GM18867 (cell line): ENCODE measurements at regions not wholly inside any gene's neighbourhood (a gene's known extent, or its start where the extent isn't known, plus 50 kb on each side); places are given as distances from the start of the nearest gene placed in this dataset.
"Not testable (repeated sequence)": the region's sequence is repeated elsewhere in the genome, so short reads cannot be mapped to it uniquely, and the experiment has no call there.

Source experiments
- ATAC-seq: cut with Tn5 transposase; IDR thresholded peaks from one replicate; pipeline ENCODE4 v1.9.1; 2021; ENCODE audit warnings: mild to moderate bottlenecking, moderate library complexity; ENCODE audit not compliant: unreplicated experiment

DNA sequence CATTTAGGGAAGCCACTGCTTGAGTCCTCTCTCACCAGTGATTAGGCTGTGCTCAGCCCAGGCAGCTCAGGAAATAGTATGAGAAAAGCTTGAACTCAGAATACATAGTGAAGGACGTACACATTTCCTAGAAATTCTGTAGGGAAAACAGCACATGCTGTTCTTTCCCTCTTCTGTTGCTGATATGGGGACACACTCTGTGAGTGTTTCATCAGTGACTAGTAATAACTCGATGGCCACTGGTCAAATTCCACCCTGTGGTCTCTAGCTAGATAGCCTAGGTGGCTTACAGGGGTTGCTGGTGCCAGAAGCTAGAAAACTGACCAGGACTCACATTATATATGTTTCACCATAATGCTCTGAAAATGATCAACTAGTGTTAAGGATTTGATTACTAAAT, 259.8 kb upstream of the SOX4 start:
- no peak for ATAC-seq

DNA sequence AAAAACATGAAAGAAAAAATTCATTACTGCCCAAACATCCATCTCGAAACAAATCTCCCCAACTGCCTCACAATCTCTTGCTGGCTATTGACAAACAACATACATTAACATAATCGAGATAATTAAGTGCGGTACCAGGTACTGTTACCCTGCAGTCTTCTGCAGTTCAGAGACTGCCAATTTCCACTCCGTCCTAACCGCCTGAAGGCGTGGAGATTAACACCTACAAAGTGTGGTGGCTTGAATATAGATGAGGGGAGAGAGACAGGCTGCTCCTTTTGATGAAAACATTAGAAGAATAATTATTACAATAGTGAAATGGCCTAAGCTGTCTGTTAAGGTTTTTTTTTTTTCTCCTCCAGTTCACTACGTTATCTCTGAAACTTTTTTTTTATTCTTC, 258.9 kb upstream of the SOX4 start:
- ATAC-seq: no peak

DNA sequence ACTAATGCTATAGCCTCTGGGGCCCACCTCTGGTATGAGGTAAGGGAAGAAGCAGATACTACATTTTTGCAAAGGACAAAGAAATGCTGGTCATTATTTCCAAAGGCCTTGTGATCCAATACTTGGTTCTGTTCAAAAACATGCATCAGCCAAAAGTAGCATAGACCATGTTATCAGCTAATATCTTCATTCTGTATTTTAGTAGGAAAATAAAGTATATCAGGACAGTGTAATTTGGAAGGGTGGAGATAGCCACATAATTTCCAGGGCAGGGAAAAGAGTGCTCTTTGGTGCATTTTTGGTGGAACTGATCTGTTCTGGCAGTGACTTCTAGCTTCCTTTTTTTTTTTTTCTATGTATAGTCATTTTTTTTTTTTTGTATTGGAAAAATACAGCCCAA, 258.0 kb upstream of the SOX4 start:
- no peak for ATAC-seq

DNA sequence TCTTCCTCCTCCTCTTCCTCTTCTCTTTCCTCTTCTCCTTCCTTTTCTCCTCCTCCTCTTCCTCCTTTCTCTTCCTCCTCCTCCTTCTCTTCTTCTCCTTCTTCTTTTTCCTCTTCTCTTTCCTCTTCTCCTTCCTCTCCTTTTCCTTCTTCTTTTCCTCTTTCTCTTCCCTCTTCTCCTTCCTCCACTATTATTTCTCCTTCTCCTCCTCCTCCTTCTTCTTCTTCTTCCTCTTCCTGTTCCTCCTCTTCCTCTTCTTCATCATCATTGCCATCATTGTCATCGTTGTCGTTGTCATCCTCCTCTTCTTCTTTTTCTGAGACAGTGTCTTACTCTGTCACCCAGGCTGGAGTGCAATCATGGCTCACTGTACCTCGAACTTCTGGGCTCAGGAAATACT, 256.3 kb upstream of the SOX4 start:
- ATAC-seq: no peak

DNA sequence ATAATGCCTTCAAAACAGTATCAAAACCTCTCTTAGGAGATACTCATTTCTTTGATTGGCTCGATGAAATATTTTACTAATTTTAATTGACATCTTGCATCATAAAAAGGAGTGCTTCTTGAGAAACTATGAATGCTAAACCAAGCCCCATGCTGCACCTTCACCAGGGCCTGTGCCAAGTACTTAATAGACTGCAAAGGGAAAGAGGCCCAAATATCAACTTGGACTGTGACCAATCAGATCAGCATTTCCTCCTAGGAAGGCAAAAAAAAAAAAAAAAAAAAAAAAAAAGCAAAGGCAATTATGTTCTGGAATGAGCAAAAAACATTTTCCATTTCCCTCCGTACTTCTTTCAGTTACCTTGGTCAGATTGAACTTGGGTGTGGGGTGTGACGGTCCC, 253.0 kb upstream of the SOX4 start:
- ATAC-seq: no peak

DNA sequence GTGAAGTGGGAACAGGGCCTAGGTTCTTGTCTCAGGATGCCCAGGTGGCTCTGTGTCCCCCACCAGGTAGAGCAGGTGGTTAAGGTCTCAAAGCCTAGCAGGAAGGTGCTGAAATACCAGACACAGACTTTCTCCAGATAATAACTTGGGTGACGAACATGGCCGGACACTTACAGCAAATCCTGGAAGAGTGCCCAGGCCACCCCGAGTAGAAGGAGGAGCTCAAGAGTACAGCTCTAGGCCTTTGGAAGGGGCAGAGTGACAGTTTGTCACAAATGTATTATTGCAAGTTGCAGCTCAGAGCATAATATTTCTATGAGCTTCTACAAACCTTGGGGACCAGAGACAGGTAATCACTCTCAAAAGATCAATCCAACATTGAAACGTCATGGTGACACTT, 251.6 kb upstream of the SOX4 start:
- no peak for ATAC-seq

DNA sequence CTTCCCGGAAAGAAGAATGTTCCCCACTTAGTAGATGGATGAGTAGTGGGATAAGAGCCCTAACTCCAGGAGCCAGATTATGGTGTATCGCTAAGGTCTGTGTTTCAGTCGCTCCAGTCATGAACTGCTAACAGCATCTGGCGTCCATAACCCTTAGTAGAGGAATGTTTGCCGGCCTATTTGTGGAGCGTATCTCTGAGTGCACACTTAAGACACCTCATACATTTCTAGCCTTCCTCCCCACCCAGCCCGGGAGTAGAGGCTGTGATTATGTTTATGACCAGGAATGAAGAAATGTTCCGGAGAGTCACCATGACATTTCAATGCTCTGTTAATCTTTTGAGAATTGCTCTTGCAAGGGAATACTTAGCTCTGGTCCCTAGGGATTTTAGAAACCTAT, 251.1 kb upstream of the SOX4 start:
- no peak for ATAC-seq

DNA sequence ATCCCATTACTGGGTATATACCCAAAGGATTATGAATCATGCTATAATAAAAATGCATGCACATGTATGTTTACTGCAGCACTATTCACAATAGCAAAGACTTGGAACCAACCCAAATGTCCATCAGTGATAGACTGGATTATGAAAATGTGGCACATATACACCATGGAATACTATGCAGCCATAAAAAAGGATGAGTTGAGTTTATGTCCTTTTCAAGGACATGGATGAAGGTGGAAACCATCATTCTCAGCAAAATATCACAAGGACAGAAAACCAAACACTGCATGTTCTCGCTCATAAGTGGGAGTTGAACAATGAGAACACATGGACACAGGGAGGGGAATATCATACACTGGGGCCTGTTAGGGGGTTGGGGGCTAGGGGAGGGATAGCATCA, 247.8 kb upstream of the SOX4 start:
- ATAC-seq: not testable (repeated sequence)

DNA sequence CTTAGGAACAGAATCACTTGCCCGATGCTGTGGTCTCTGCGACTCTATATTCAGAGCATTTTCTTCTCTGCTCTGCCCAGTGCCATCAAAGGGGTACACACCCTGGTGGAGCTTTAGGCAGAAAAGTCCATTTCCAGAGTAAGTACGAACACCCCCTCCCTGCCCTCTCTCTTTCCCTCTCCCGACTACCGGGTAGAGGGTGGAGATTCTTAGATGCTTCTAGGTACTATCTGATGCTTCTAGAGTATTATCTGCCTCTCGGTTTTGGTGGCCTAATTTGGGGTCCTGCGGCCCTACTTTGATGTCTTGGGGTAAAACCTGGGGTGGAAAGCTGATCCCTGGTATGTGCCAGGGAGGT, 245.4 kb upstream of the SOX4 start:
- no peak for ATAC-seq

DNA sequence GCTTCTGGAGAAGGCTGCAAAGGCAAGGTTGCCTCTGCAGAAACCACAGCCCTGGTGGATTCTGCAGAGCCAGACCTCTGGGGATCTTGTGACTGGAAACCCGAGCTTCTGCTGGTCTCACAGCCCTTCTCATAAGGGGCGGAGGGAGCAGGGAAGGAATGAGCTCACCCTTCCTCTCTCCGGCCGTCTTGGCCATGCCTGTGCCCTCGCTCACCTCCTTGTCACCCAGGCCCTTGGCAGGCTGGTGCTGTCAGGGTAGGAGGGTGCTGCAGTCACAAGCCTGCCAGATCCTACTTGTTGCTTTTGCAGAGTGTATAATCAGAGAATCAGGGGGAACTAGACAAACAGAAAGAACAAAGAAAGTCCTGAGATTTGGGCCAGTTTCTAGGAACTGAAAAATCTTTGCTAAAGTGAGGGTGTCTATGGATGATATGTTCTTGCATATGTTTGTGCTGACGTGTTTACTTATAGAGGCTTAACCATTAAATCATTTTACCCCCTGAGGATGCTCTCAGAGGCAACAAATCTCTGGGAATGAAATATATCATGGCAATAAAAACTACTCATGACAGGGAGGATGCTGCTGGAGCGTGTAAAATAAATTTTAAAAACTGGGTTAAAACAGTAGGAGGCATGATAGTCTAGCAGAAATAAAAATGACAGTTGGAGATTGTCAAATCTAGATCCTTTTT, 244.9 kb upstream of the SOX4 start:
- no peak for ATAC-seq

DNA sequence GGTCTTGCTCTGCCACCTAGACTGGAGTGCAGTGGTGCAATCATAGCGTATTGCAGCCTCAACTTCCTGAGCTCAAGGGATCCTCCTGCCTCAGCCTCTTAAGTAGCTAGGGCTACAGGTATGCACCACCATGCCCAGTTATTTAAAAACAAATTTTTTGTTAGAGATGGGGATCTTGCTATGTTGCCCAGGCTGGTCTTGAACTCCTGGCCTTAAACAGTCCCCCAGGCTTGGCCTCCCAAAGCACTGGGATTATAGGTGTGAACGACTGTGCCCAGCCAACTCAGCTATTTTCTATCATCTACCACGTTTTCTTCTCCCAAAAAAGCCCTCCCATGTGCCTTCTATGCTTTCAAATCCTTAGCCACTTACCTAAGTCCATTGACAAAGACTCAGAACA, 243.7 kb upstream of the SOX4 start:
- ATAC-seq: no peak

DNA sequence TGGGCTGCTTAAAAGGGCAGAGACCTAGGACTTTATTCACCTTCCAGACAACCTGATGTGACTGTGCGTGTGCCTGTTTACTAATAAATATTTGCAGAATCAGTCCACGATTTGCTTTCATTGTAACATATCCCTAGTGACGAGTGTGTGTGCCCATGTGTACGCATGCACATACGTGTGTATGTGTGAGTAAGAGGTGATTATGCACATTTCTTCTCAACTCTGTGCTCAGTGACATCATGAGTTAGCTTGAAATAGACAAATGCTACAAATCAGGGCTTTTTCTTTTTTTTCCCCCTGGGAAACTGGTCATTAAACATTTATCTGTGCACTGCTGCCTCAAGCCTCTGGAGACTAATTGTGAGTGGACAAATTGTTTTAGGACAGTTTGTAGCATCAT, 242.6 kb upstream of the SOX4 start:
- ATAC-seq: no peak

DNA sequence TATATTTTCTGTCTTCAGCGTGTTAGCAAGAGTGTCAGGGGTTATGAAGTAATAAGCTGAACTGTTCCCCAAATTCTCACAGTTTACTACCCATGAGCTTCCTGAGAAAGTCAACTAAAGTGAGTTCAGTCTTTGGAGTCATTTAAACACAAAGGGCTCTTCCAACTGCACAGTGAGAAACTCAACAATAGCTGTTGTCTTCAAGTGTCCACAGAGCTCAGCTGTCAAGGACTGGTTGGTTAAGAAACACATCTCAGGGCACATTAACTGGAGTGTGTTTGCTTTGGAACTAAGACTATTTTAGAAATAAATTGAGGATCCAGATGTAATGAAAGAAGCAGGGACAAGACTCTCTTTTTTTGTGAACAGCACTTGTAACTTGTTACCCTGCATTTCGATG, 241.4 kb upstream of the SOX4 start:
- ATAC-seq: no peak

DNA sequence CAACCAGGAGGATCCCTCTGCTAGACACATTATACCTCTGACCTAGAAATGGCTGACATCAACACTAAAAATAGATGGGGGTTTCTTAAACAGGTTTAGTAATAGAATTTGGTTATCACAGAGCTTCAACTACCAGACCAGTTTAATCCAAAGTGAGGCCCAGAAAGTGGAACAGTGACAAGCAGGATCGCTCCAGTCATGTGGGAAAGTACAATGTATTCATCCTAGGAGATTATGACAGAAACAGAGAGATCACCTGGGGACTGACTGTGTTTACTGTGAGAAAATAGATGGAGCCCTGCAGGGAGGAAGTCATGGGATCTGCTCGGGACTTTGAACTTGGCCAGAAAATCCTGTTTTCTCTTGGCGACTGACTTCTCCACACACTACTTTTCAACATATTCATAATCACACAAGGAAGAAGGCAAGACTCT, 238.7 kb upstream of the SOX4 start:
- no peak for ATAC-seq

DNA sequence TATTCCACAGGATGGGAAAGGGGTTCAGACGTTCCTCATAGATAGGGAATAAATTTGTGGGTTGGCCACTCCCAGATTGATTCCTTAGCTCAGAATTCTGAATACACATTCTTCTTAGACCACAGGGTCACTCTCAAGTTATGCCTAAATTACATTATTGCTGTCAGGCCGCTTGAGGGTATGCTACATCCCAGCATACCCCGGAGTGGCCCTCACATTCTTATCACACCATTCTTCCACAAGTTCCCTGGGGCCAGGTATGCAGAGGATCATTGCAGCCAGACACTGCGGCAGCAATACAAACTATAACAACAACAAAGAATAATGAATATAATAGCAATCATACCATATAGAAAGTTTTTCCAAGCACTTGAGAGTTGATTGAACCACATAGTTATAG, 237.9 kb upstream of the SOX4 start:
- no peak for ATAC-seq

DNA sequence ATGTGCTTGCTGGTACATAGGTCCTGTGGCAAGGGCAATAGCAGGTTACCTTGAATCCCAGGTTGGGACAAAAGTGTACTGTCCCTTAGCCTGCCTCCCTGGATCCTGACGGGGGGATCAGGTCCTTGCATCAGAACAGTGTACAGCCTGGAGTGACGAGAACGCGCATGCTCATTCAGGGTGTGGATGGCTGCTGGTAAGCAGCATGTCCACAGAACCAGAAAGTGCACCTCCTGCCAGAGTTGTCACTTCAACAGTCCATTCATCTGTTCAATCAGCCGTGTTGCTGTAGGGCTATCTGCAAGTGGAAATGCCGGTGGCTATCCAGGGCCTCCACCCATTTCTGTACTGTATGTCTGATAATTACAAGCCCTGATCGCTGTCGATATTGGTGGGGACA, 236.3 kb upstream of the SOX4 start:
- ATAC-seq: no peak

DNA sequence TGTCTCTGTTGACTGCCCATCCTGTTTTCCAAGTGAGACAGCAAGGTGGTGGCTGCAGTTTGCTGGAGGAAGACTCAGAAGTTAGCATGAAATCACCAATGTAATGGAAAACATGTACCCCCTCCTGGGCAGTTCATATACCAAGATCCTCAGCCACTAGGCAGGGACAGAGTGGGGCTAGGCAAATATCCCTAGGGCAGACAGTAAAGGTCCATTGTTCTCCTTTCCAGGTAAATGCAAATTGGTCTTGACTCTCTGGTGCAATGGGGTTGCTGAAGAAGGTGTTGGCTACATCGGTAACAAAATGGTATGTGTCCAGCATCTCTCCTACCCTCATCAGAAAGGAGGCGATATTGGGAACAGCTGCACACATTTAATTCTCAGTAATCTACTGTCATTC, 233.6 kb upstream of the SOX4 start:
- ATAC-seq: no peak

DNA sequence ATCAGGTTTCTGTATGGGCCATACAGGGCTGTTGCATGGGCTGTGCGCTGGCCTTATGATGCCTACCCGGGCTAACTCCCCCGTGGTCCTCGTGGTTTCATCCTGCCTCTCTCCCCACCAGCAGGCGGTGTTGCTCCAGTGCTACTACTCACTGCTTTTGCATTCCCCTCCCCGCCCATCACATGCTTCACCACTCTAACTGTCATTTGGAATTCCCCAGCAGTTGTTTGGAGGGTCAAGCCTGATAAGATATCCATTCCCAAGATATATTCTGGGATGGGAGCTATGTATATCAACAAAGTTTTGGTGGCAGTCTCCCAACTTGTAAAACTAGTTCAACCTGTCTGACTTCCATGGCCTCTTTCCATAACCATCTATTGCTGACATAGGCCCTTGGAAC, 233.2 kb upstream of the SOX4 start:
- ATAC-seq: no peak

DNA sequence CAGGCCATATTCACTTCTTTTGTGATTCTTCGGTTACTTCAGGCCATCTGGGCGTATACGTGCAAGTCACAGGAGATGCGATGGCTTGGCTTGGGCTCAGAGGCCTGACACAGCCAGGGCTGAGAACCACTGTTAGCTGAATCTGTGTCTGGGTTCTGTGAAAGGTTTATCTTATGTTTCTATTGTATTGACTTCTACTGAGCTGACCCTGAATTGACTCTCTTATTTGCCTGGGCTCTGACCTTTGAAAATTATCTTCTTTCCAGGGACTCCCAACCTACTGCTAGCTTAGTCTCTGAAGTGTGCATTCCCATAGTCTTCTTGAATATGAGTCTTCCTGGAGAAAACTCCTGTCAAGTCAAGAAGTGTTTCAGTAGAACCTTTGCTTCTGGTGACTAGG, 226.4 kb upstream of the SOX4 start:
- ATAC-seq: no peak

DNA sequence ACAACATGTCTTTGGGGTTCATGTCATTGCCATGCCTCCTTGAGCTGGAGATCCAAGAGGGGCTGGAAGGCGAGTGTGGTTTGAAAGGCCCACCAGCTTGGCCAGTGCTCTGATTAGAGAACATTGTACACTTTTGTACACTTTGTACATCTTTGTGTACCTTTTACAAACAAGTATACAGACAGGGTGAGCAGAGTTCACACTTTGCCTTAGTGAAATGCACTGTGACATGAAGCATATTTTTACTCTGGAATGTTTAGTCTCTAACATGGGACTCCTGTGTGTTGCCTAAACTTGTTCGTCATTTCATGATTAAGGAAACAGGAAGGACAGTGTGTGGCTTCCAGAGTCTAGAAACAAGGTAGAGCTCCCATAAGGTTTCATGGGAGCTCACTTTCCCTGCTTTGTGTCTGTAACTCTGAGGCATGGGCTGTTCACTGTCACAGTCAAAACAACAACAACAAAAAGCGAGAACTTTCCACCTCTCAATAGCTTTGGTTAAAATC, 225.8 kb upstream of the SOX4 start:
- ATAC-seq: no peak

DNA sequence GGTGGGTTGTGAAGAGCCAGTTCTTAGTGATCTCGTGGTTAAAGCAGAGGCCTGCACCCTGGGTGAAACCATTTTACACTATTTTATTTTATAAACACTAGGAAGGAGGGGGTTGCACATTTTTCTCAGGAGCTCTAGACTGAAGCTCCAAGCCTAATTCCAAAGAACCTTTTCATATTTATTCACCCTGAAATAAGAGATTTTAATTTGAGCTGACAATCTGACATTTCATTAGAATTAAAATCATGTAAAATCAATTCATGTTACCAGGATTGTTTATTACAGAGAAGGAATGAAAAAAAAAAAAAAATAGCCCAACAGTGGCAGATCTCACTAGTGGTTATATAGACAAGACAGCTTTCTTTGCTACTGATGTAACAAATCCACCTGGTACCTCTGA, 222.5 kb upstream of the SOX4 start:
- ATAC-seq: no peak

DNA sequence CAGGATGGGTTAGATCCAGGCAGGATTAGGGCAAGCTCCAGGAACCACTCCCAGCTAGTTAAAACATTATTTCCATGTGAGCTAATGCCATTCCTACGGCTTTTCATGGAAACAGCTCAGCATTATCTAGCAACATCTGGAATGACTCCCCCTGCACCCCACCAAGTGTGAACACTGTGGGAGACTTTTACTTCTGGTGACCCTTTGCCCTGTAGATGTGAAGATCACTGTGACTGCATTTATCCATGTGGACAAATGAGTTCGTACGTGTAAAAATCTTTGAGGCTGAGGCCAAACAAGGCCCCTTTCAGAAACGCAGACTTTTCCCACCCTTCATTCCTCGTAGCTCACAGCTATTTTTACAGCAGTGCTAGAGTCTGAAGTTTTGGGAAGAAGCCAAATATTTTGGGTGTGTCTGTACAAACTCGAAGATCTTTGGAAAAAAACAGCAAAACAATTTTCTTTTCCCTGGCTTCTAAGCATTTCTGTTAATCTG, 221.8 kb upstream of the SOX4 start:
- no peak for ATAC-seq
